ENCODE measurements at regions not wholly inside any gene's neighbourhood (a gene's known extent, or its start where the extent isn't known, plus 50 kb on each side); places are given as distances from the start of the nearest gene placed in this dataset.
"Not testable (repeated sequence)": the region's sequence is repeated elsewhere in the genome, so short reads cannot be mapped to it uniquely, and the experiment has no call there.

- no peak for TF ChIP-seq CTCF (IDR thresholded peaks at IDR 0.05; ENCODE audit: low read depth, low read length, missing control alignments)
- H3K27me3 ChIP-seq (replicated peaks) = no peaks in the 10 kb centered on the region
- in situ Hi-C loops (cut with HindIII; ENCODE audit: low pct_ligation_motif_present, low sequenced_read_pairs) = no loop called here
These were observed 103.8 kb upstream of the NDUFV2 start for GRCh38 chr18:8998481-8999217.

GRCh38 chr18:8999872-9000271 is 102.6 kb upstream of the NDUFV2 start:
- Histone ChIP-seq H3K36me3 (replicated peaks) (no peaks in the 10 kb centered on the region), H3K27me3 (replicated peaks) (no peaks in the 10 kb centered on the region), H3K4me3 (ENCODE audit: low read depth, low read length) (no peak overlapping the region), H3K27ac (no peak overlapping the region)
- DNase-seq = no peak
- in situ Hi-C loops (cut with HindIII; ENCODE audit: low pct_ligation_motif_present, low sequenced_read_pairs) = no loop called here
- no peak for TF ChIP-seq CTCF (IDR thresholded peaks at IDR 0.05; ENCODE audit: low read depth, low read length, missing control alignments)

More at GRCh38 chr18:8998481-8999217, 103.8 kb upstream of the NDUFV2 start:
- DNase-seq = no peak
- H3K4me3 ChIP-seq (ENCODE audit: low read depth, low read length) = no peak overlapping the region
- no peak overlapping the region for H3K27ac ChIP-seq
- no peaks in the 10 kb centered on the region for H3K36me3 ChIP-seq (replicated peaks)

- H3K27me3 ChIP-seq (replicated peaks) = no peaks in the 10 kb centered on the region
- DNase-seq = no peak
- in situ Hi-C loops (cut with HindIII; ENCODE audit: low pct_ligation_motif_present, low sequenced_read_pairs) = no loop called here
- H3K27ac ChIP-seq = no peak overlapping the region
- no peak overlapping the region for H3K4me3 ChIP-seq (ENCODE audit: low read depth, low read length)
- H3K36me3 ChIP-seq (replicated peaks) = no peaks in the 10 kb centered on the region
- TF ChIP-seq CTCF (IDR thresholded peaks at IDR 0.05; ENCODE audit: low read depth, low read length, missing control alignments) = no peak
These were observed 101.8 kb upstream of the NDUFV2 start for GRCh38 chr18:9000733-9001132.

DNA sequence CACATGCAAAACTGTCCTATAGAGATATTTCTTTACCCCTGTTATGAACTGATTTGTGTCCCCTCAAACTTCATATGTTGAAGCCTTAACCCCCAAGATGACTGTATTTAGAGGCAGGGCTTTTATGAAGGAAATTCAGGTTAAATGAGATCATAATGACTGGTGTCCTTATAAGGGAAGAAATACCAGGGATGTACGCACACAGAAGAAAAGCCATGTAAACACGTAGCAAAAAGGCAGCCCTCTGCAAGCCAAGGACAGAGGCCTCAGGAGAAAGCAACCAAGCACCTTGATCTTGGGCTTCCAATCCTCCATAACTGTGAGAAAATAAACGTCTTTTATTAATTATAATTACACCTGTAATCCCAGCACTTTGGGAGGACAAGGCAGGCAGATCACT is 101.3 kb upstream of the NDUFV2 start:
- no peaks in the 10 kb centered on the region for H3K36me3 ChIP-seq (replicated peaks)
- no peak for TF ChIP-seq CTCF (IDR thresholded peaks at IDR 0.05; ENCODE audit: low read depth, low read length, missing control alignments)
- H3K4me3 ChIP-seq (ENCODE audit: low read depth, low read length) = no peak overlapping the region
- no peak overlapping the region for H3K27ac ChIP-seq
- in situ Hi-C loops (cut with HindIII; ENCODE audit: low pct_ligation_motif_present, low sequenced_read_pairs) = no loop called here
- H3K27me3 ChIP-seq (replicated peaks) = no peaks in the 10 kb centered on the region
- no peak for DNase-seq

DNA sequence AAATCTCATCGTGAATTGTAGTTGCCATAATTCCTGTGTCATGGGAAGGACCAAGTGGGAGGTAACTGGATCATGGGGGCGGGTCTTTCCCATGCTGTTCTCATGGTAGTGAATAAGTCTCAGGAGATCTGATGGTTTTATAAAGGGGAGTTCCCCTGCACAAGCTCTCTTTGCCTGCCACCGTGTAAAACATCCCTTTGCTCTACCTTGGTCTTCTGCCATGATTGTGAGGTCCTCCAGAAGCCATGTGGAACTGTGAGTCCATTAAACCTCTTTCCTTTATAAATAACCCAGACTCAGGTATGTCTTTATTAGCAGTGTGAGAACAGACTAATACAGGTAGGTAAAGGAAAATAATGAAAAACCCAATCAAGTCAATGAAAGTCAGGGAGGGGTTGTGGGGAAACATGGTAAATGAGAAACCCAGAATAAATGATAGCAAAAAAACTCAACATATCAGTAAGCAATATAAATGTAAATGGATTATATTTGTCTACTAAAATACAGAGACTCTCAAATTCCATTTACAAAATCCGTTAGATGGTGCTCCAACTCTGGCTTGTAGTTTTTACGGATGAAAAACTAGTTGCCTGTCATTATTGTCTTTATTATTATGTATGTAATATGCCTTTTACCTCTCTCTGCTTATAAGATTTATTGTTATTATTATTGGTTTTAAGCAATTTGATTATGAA is 98.9 kb upstream of the NDUFV2 start:
- in situ Hi-C loops (cut with HindIII; ENCODE audit: low pct_ligation_motif_present, low sequenced_read_pairs) = no loop called here
- Histone ChIP-seq H3K27ac (no peak overlapping the region), H3K4me3 (ENCODE audit: low read depth, low read length) (no peak overlapping the region), H3K27me3 (replicated peaks) (no peaks in the 10 kb centered on the region), H3K36me3 (replicated peaks) (no peaks in the 10 kb centered on the region)
- TF ChIP-seq CTCF (IDR thresholded peaks at IDR 0.05; ENCODE audit: low read depth, low read length, missing control alignments) = no peak
- no peak for DNase-seq

- in situ Hi-C loops (cut with HindIII; ENCODE audit: low pct_ligation_motif_present, low sequenced_read_pairs); H3K36me3 ChIP-seq (replicated peaks); H3K27ac ChIP-seq; DNase-seq; H3K4me3 ChIP-seq (ENCODE audit: low read depth, low read length); H3K27me3 ChIP-seq (replicated peaks): not testable (repeated sequence)
These were observed 98.2 kb upstream of the NDUFV2 start for GRCh38 chr18:9004308-9004707.

- H3K36me3 ChIP-seq (replicated peaks); DNase-seq; H3K4me3 ChIP-seq (ENCODE audit: low read depth, low read length); H3K27me3 ChIP-seq (replicated peaks); H3K27ac ChIP-seq; in situ Hi-C loops (cut with HindIII; ENCODE audit: low pct_ligation_motif_present, low sequenced_read_pairs): not testable (repeated sequence)
These were observed 94.8 kb upstream of the NDUFV2 start for GRCh38 chr18:9007700-9008099.
